H9 (cell line): ENCODE measurements at regions not wholly inside any gene's neighbourhood (a gene's known extent, or its start where the extent isn't known, plus 50 kb on each side); places are given as distances from the start of the nearest gene placed in this dataset.

Source experiments
- DNase-seq: peaks from one replicate; pipeline ENCODE4 v3.0.0-alpha.2; 2017
- H2AFZ ChIP-seq: one replicate; pipeline ENCODE4 v1.6.1; 2013; ENCODE audit warnings: mild to moderate bottlenecking, low read length, control low read depth, moderate library complexity
- H2AK5ac ChIP-seq: 2 replicates; pipeline ENCODE4 v1.6.1; 2013; ENCODE audit warnings: low read length, control low read depth, mixed read lengths; ENCODE audit not compliant: insufficient read length
- H2BK120ac ChIP-seq: one replicate; pipeline ENCODE4 v1.6.1; 2013; ENCODE audit warnings: low read depth, mild to moderate bottlenecking, low read length, control low read depth, inconsistent platforms; ENCODE audit not compliant: poor library complexity, severe bottlenecking
- H2BK12ac ChIP-seq: 2 replicates; pipeline ENCODE4 v1.6.1; 2013; ENCODE audit warnings: low read length, control low read depth, mixed read lengths, low read depth; ENCODE audit not compliant: insufficient read length
- H2BK15ac ChIP-seq: 2 replicates; pipeline ENCODE4 v1.6.1; 2013; ENCODE audit warnings: low read depth, low read length, control low read depth
- H2BK20ac ChIP-seq: one replicate; pipeline ENCODE4 v1.6.1; 2013; ENCODE audit warnings: low read depth, mild to moderate bottlenecking, low read length, control low read depth, inconsistent platforms; ENCODE audit not compliant: poor library complexity, severe bottlenecking
- H2BK5ac ChIP-seq: 2 replicates; pipeline ENCODE4 v1.6.1; 2013; ENCODE audit warnings: low read length, control low read depth, mixed read lengths; ENCODE audit not compliant: insufficient read length
- H3K14ac ChIP-seq: 2 replicates; pipeline ENCODE4 v1.6.1; 2013; ENCODE audit warnings: low read length, control low read depth; ENCODE audit not compliant: insufficient read depth
- H3K18ac ChIP-seq: 2 replicates; pipeline ENCODE4 v1.6.1; 2013; ENCODE audit warnings: low read depth, mild to moderate bottlenecking, mixed read lengths, low read length, control low read depth; ENCODE audit not compliant: insufficient read length
- H3K23ac ChIP-seq: 2 replicates; pipeline ENCODE4 v1.6.1; 2013; ENCODE audit warnings: low read length, control low read depth, mixed read lengths, low read depth; ENCODE audit not compliant: insufficient read length
- H3K23me2 ChIP-seq: 2 replicates; pipeline ENCODE4 v1.6.1; 2013; ENCODE audit warnings: low read depth, mild to moderate bottlenecking, mixed read lengths, low read length, control low read depth; ENCODE audit not compliant: insufficient read length, poor library complexity, severe bottlenecking
- H3K27ac ChIP-seq: 2 replicates; pipeline ENCODE4 v1.5.1; 2013; ENCODE audit warnings: low read length, control low read depth, mixed read lengths, low read depth; ENCODE audit not compliant: insufficient read length
- H3K27me3 ChIP-seq: 2 replicates; pipeline ENCODE4 v1.6.1; 2013; ENCODE audit warnings: low read length, control low read depth, inconsistent platforms; ENCODE audit not compliant: insufficient read depth
- H3K4ac ChIP-seq: 2 replicates; pipeline ENCODE4 v1.6.1; 2013; ENCODE audit warnings: low read depth, mild to moderate bottlenecking, control low read depth, inconsistent platforms, low read length, moderate library complexity
- H3K4me1 ChIP-seq: 2 replicates; pipeline ENCODE4 v1.6.1; 2013; ENCODE audit warnings: low read length, control low read depth, inconsistent platforms; ENCODE audit not compliant: insufficient read depth
- H3K4me2 ChIP-seq: 2 replicates; pipeline ENCODE4 v1.6.1; 2013; ENCODE audit warnings: low read length, control low read depth, mixed read lengths; ENCODE audit not compliant: insufficient read length, insufficient read depth
- H3K56ac ChIP-seq: 2 replicates; pipeline ENCODE4 v1.6.1; 2013; ENCODE audit warnings: low read depth, mild to moderate bottlenecking, mixed read lengths, low read length, control low read depth; ENCODE audit not compliant: insufficient read length
- H3K79me1 ChIP-seq: 2 replicates; pipeline ENCODE4 v1.6.1; 2013; ENCODE audit warnings: low read depth, mild to moderate bottlenecking, moderate library complexity, low read length, control low read depth, inconsistent platforms; ENCODE audit not compliant: insufficient read depth, poor library complexity, severe bottlenecking
- H3K79me2 ChIP-seq: 2 replicates; pipeline ENCODE4 v1.6.1; 2013; ENCODE audit warnings: low read length, control low read depth, inconsistent platforms; ENCODE audit not compliant: insufficient read depth
- H3K9ac ChIP-seq: 2 replicates; pipeline ENCODE4 v1.6.1; 2013; ENCODE audit warnings: low read length, control low read depth, mixed read lengths; ENCODE audit not compliant: insufficient read length; ENCODE audit errors: extremely low read depth
- H3K9me3 ChIP-seq: one replicate; pipeline ENCODE4 v1.6.1; 2013; ENCODE audit warnings: low read depth, low read length, inconsistent platforms; ENCODE audit not compliant: control insufficient read depth
- H3T11ph ChIP-seq: one replicate; pipeline ENCODE4 v1.6.1; 2013; ENCODE audit warnings: mild to moderate bottlenecking, low read length, control low read depth, inconsistent platforms
- H4K20me1 ChIP-seq: one replicate; pipeline ENCODE4 v1.6.1; 2013; ENCODE audit not compliant: control insufficient read depth, insufficient read length, insufficient read depth
- H4K5ac ChIP-seq: 2 replicates; pipeline ENCODE4 v1.6.1; 2013; ENCODE audit warnings: low read depth, mild to moderate bottlenecking, mixed read lengths, low read length, control low read depth; ENCODE audit not compliant: insufficient read length
- H4K8ac ChIP-seq: replicated peaks from 2 replicates; pipeline ENCODE4 v1.6.1; 2013; ENCODE audit warnings: low read length, control low read depth, mixed read lengths, low read depth; ENCODE audit not compliant: insufficient read length
- H4K91ac ChIP-seq: 2 replicates; pipeline ENCODE4 v1.6.1; 2013; ENCODE audit warnings: low read depth, mild to moderate bottlenecking, moderate library complexity, mixed read lengths, low read length, control low read depth; ENCODE audit not compliant: insufficient read length
- H3K27ac Mint-ChIP-seq, 3 experiments: 2 replicates in 2 of 3; 3 replicates in 1 of 3; pipeline ENCODE4 v1.8.0; 2020 to 2021; ENCODE audit warnings: mixed read lengths in 3 of 3, mild to moderate bottlenecking in 1 of 3, moderate library complexity in 1 of 3
- H3K27me3 Mint-ChIP-seq: 2 replicates; pipeline ENCODE4 v1.8.0; 2021; ENCODE audit warnings: low read depth, mild to moderate bottlenecking, moderate library complexity, mixed read lengths
- H3K36me3 Mint-ChIP-seq, 3 experiments: 2 replicates in 2 of 3; 3 replicates in 1 of 3; pipeline ENCODE4 v1.8.0; 2020 to 2021; ENCODE audit warnings: low read depth in 3 of 3, mixed read lengths in 3 of 3; ENCODE audit not compliant: insufficient read depth in 1 of 3
- H3K4me1 Mint-ChIP-seq, 2 experiments: 2 replicates each; pipeline ENCODE4 v1.8.0; 2020; ENCODE audit warnings: mixed read lengths in 2 of 2
- H3K4me3 Mint-ChIP-seq, 2 experiments: 2 replicates in 1 of 2; 3 replicates in 1 of 2; pipeline ENCODE4 v1.8.0; 2020 to 2021; ENCODE audit warnings: mild to moderate bottlenecking in 2 of 2, mixed read lengths in 2 of 2, moderate library complexity in 1 of 2
- H3K9me3 Mint-ChIP-seq, 2 experiments: 2 replicates in 1 of 2; 3 replicates in 1 of 2; pipeline ENCODE4 v1.8.0; 2020; ENCODE audit warnings: mild to moderate bottlenecking in 2 of 2, mixed read lengths in 2 of 2, moderate library complexity in 1 of 2
- CTCF ChIP-seq: fragments of 200-600 bp; sonication (generic); conservative IDR thresholded peaks from 3 replicates; pipeline ENCODE4 v1.8.0; 2021; ENCODE audit warnings: antibody characterized with exemption, mild to moderate bottlenecking

GRCh38 chr4:130486841-130487240 lies 1390.9 kb downstream of the C4orf33 start:
- H3K79me1 ChIP-seq, result no peaks in the 10 kb centered on the region
- H2BK120ac ChIP-seq, result no peak overlapping the region
- Mint-ChIP-seq H3K4me1 (no peaks in the 10 kb centered on the region), H3K27me3 (no peaks in the 10 kb centered on the region), H3K9me3 (peaks cover 7 to 9% of the 10 kb centered on the region in 2 experiments), H3K36me3 (peaks cover 4 to 9% (median 7%) of the 10 kb centered on the region in 3 experiments), H3K27ac (no peak overlapping the region), H3K4me3 (no peak overlapping the region)
- H2AK5ac ChIP-seq, result no peak overlapping the region
- H4K91ac ChIP-seq, result no peak overlapping the region
- no peak overlapping the region for H3K14ac ChIP-seq
- DNase-seq, result no peak
- H3K27me3 ChIP-seq, result no peaks in the 10 kb centered on the region
- H4K5ac ChIP-seq, result no peak overlapping the region
- H2BK15ac ChIP-seq, result no peak overlapping the region
- TF ChIP-seq CTCF, result no peak
- no peaks in the 10 kb centered on the region for H3K23me2 ChIP-seq
- no peak overlapping the region for H3K9ac ChIP-seq
- no peak overlapping the region for H3K23ac ChIP-seq
- no peak overlapping the region for H3T11ph ChIP-seq
- H2BK20ac ChIP-seq, result no peak overlapping the region
- no peak overlapping the region for H4K8ac ChIP-seq
- H3K27ac ChIP-seq, result no peak overlapping the region
- H2AFZ ChIP-seq, result no peak overlapping the region
- H2BK5ac ChIP-seq, result no peak overlapping the region
- H3K79me2 ChIP-seq, result no peaks in the 10 kb centered on the region
- H4K20me1 ChIP-seq, result no peaks in the 10 kb centered on the region
- H3K4ac ChIP-seq, result no peak overlapping the region
- no peaks in the 10 kb centered on the region for H3K9me3 ChIP-seq
- H3K56ac ChIP-seq, result no peak overlapping the region
- no peaks in the 10 kb centered on the region for H3K4me1 ChIP-seq
- H2BK12ac ChIP-seq, result no peak overlapping the region
- no peak overlapping the region for H3K4me2 ChIP-seq
- H3K18ac ChIP-seq, result no peak overlapping the region
